HEK293 (cell line): ENCODE measurements at regions not wholly inside any gene's neighbourhood (a gene's known extent, or its start where the extent isn't known, plus 50 kb on each side); places are given as distances from the start of the nearest gene placed in this dataset.

ENCODE experiments used
- CTCF ChIA-PET: fragments of 350-600 bp; formaldehyde crosslinking; extraction: SDS; loops from one replicate; lab custom pipeline; 2021; ENCODE audit warnings: antibody characterized with exemption; lab: Yijun Ruan, JAX
- POLR2A ChIA-PET: fragments of 300-600 bp; formaldehyde crosslinking; extraction: SDS; loops from one replicate; lab custom pipeline; 2020; ENCODE audit warnings: antibody characterized with exemption, inconsistent platforms; lab: Yijun Ruan, JAX
- H3K27ac ChIP-seq: fragments of 200-500 bp; sonication (Bioruptor generic); 2 replicates; pipeline ENCODE4 v1.5.1; 2014; ENCODE audit warnings: low read depth, low read length, control low read depth, inconsistent platforms; ENCODE audit errors: extremely low read depth
- H3K36me3 ChIP-seq, 2 experiments: fragments of 200-500 bp in 1 of 2; sonication (Bioruptor generic) in 1 of 2; 1 replicate in 1 of 2; 2 replicates in 1 of 2; pipeline ENCODE4 v1.5.1; 2014 to 2017; ENCODE audit warnings: inconsistent platforms in 2 of 2, low read length in 2 of 2; ENCODE audit not compliant: control insufficient read depth in 2 of 2, insufficient read depth in 1 of 2
- H3K4me1 ChIP-seq: fragments of 200-500 bp; sonication (Bioruptor generic); 2 replicates; pipeline ENCODE4 v1.5.1; 2014; ENCODE audit warnings: mild to moderate bottlenecking, low read length, inconsistent platforms; ENCODE audit not compliant: control insufficient read depth, insufficient read depth
- H3K4me3 ChIP-seq: 2 replicates; pipeline ENCODE4 v1.5.1; 2011; ENCODE audit warnings: low read depth, mild to moderate bottlenecking, control low read depth, low read length, moderate library complexity
- H3K9me3 ChIP-seq: fragments of 200-500 bp; sonication (Bioruptor generic); 2 replicates; pipeline ENCODE4 v1.5.1; 2014; ENCODE audit warnings: low read depth, low read length, inconsistent platforms; ENCODE audit not compliant: control insufficient read depth, insufficient read depth
- EGR2 ChIP-seq: fragments of 450-650 bp; formaldehyde crosslinking; IDR thresholded peaks from 2 replicates; pipeline ENCODE4 v1.5.1; 2016; ENCODE audit warnings: low read depth, missing biosample characterization, missing genetic modification characterization
- GLI2 ChIP-seq: fragments of 450-650 bp; formaldehyde crosslinking; IDR thresholded peaks from 2 replicates; pipeline ENCODE4; 2017; ENCODE audit warnings: missing biosample characterization, missing genetic modification characterization, low read depth, borderline replicate concordance
- IKZF3 ChIP-seq: fragments of 450-650 bp; IDR thresholded peaks from 2 replicates; pipeline ENCODE4 v1.5.0; 2018; ENCODE audit warnings: missing biosample characterization, mild to moderate bottlenecking, missing genetic modification characterization, moderate library complexity
- MYNN ChIP-seq: fragments of 450-650 bp; formaldehyde crosslinking; IDR thresholded peaks from 2 replicates; pipeline ENCODE4 v1.5.1; 2016; ENCODE audit warnings: missing biosample characterization, missing genetic modification characterization, borderline replicate concordance
- ZBTB17 ChIP-seq: fragments of 450-650 bp; formaldehyde crosslinking; IDR thresholded peaks from 2 replicates; pipeline ENCODE4 v1.5.1; 2016; ENCODE audit warnings: missing biosample characterization, missing genetic modification characterization
- ZNF138 ChIP-seq: fragments of 450-650 bp; formaldehyde crosslinking; IDR thresholded peaks from 2 replicates; pipeline ENCODE4 v1.5.1; 2016; ENCODE audit warnings: missing biosample characterization, missing genetic modification characterization, borderline replicate concordance
- ZNF140 ChIP-seq: fragments of 450-650 bp; formaldehyde crosslinking; IDR thresholded peaks from 2 replicates; pipeline ENCODE4 v1.5.1; 2016; ENCODE audit warnings: missing biosample characterization, missing genetic modification characterization
- ZNF19 ChIP-seq: fragments of 450-650 bp; formaldehyde crosslinking; IDR thresholded peaks from 2 replicates; pipeline ENCODE4; 2016; ENCODE audit warnings: missing biosample characterization, missing genetic modification characterization, low read depth
- ZNF23 ChIP-seq: fragments of 450-650 bp; formaldehyde crosslinking; IDR thresholded peaks from 2 replicates; pipeline ENCODE4 v1.5.1; 2016; ENCODE audit warnings: missing biosample characterization, missing genetic modification characterization, borderline replicate concordance
- ZNF48 ChIP-seq: fragments of 450-650 bp; formaldehyde crosslinking; IDR thresholded peaks from 2 replicates; pipeline ENCODE4 v1.5.1; 2016; ENCODE audit warnings: missing biosample characterization, missing genetic modification characterization
- ZNF548 ChIP-seq: fragments of 450-650 bp; formaldehyde crosslinking; IDR thresholded peaks from 2 replicates; pipeline ENCODE4 v1.5.1; 2016; ENCODE audit warnings: missing biosample characterization, missing genetic modification characterization
- ZNF558 ChIP-seq: fragments of 450-650 bp; formaldehyde crosslinking; IDR thresholded peaks from 2 replicates; pipeline ENCODE4 v1.5.1; 2016; ENCODE audit warnings: missing biosample characterization, missing genetic modification characterization
- ZNF658 ChIP-seq: fragments of 450-650 bp; formaldehyde crosslinking; IDR thresholded peaks from 2 replicates; pipeline ENCODE4; 2016; ENCODE audit warnings: missing biosample characterization, missing genetic modification characterization
- ZNF701 ChIP-seq: fragments of 450-650 bp; formaldehyde crosslinking; IDR thresholded peaks from 2 replicates; pipeline ENCODE4 v1.5.1; 2016; ENCODE audit warnings: missing biosample characterization, missing genetic modification characterization
- ZNF837 ChIP-seq: fragments of 450-650 bp; formaldehyde crosslinking; IDR thresholded peaks from 2 replicates; pipeline ENCODE4 v1.5.1; 2016; ENCODE audit warnings: missing biosample characterization, missing genetic modification characterization
- TF ChIP-seq, protein P1 (sequence below): fragments of 450-650 bp; formaldehyde crosslinking; IDR thresholded peaks from 2 replicates; pipeline ENCODE4 v1.5.1; 2016; ENCODE audit warnings: missing biosample characterization, missing genetic modification characterization
- TF ChIP-seq, protein P2 (sequence below): fragments of 450-650 bp; formaldehyde crosslinking; IDR thresholded peaks from 2 replicates; pipeline ENCODE4 v1.5.1; 2016; ENCODE audit warnings: missing biosample characterization, missing genetic modification characterization
- TF ChIP-seq, protein P3 (sequence below): fragments of 450-650 bp; formaldehyde crosslinking; IDR thresholded peaks from 2 replicates; pipeline ENCODE4 v1.5.1; 2016; ENCODE audit warnings: missing biosample characterization, missing genetic modification characterization

DNA sequence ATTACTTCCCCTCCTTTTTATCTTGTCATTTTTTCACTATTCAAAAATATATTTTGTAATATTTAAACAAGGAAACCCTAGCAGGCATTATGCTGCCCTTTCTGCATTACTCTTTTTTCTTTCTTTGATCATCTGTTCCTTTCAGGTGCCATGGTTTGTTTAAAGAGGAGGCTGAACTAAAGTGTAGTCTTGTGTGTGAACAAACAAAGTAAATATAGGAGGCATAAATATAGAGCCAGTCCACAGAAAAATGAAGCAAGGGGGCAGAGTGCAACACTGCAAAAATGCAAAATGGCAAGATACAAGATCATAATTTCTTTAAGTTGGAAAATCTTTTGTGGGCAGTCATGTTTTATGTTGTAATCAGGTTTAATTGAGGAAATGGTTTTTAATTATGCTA lies 947.3 kb upstream of the COX7C start:
- Histone ChIP-seq H3K4me1 (no peaks in the 10 kb centered on the region), H3K27ac (no peak overlapping the region), H3K4me3 (no peak overlapping the region), H3K36me3 (peaks cover 0 to 18% of the 10 kb centered on the region in 2 experiments; a peak in 1 of 3 replicates), H3K9me3 (no peaks in the 10 kb centered on the region)
- POLR2A ChIA-PET = no interaction called here
- CTCF ChIA-PET = no interaction called here
- no peak for TF ChIP-seq ZNF701
- TF ChIP-seq ZNF140 = no peak
- TF ChIP-seq ZNF138 = no peak
- TF ChIP-seq ZBTB17 (tag by site-specific recombination) = no peak
- TF ChIP-seq GLI2 (tag by site-specific recombination) = no peak
- TF ChIP-seq, protein P1, sequence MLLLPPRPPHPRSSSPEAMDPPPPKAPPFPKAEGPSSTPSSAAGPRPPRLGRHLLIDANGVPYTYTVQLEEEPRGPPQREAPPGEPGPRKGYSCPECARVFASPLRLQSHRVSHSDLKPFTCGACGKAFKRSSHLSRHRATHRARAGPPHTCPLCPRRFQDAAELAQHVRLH (tag by site-specific recombination) = no peak
- TF ChIP-seq ZNF19 = no peak
- TF ChIP-seq, protein P2, sequence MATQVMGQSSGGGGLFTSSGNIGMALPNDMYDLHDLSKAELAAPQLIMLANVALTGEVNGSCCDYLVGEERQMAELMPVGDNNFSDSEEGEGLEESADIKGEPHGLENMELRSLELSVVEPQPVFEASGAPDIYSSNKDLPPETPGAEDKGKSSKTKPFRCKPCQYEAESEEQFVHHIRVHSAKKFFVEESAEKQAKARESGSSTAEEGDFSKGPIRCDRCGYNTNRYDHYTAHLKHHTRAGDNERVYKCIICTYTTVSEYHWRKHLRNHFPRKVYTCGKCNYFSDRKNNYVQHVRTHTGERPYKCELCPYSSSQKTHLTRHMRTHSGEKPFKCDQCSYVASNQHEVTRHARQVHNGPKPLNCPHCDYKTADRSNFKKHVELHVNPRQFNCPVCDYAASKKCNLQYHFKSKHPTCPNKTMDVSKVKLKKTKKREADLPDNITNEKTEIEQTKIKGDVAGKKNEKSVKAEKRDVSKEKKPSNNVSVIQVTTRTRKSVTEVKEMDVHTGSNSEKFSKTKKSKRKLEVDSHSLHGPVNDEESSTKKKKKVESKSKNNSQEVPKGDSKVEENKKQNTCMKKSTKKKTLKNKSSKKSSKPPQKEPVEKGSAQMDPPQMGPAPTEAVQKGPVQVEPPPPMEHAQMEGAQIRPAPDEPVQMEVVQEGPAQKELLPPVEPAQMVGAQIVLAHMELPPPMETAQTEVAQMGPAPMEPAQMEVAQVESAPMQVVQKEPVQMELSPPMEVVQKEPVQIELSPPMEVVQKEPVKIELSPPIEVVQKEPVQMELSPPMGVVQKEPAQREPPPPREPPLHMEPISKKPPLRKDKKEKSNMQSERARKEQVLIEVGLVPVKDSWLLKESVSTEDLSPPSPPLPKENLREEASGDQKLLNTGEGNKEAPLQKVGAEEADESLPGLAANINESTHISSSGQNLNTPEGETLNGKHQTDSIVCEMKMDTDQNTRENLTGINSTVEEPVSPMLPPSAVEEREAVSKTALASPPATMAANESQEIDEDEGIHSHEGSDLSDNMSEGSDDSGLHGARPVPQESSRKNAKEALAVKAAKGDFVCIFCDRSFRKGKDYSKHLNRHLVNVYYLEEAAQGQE = no peak
- no peak for TF ChIP-seq ZNF837
- TF ChIP-seq MYNN = no peak
- TF ChIP-seq, protein P3, sequence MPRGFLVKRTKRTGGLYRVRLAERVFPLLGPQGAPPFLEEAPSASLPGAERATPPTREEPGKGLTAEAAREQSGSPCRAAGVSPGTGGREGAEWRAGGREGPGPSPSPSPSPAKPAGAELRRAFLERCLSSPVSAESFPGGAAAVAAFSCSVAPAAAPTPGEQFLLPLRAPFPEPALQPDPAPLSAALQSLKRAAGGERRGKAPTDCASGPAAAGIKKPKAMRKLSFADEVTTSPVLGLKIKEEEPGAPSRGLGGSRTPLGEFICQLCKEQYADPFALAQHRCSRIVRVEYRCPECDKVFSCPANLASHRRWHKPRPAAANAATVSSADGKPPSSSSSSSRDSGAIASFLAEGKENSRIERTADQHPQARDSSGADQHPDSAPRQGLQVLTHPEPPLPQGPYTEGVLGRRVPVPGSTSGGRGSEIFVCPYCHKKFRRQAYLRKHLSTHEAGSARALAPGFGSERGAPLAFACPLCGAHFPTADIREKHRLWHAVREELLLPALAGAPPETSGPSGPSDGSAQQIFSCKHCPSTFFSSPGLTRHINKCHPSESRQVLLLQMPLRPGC (tag by site-specific recombination) = no peak
- TF ChIP-seq ZNF48 (tag by site-specific recombination) = no peak
- no peak for TF ChIP-seq ZNF23 (tag by site-specific recombination)

DNA sequence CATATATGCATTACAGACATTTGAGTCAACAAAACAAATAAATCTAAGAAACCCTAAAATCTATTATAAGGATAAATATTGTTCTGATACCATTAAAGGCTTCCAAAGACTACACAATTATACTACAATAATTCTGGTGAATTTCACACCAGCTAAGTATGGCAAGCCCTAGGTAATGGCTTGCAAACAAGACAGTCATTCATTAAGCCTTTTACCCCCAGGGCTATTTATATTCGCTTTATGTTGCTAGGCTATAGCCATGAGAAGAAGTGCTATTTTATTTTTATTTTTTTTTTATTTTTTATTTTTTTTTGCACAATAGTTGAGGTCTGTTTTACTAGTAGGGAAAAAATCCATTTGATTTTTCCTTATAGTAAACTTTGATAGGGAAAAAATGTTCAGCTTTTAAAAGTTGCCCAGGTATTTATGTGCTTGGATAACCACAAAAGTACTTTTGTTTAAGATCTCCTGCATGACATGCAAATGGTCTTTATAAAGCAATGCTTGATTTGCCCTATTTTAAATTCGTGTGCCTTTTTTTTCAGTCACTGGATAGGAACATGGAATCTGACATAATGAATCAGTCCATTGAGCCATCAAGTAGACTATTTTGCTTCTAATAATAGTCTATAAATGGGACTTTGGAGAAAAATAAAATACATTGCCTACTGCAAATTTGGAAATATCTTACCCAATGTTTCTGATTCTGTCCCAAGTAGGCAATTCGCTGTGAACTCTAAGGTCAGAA lies 946.3 kb upstream of the COX7C start:
- Histone ChIP-seq H3K27ac (no peak overlapping the region), H3K4me3 (no peak overlapping the region), H3K36me3 (peaks cover 0 to 9% of the 10 kb centered on the region in 2 experiments; a peak in 1 of 3 replicates), H3K4me1 (no peaks in the 10 kb centered on the region), H3K9me3 (no peaks in the 10 kb centered on the region)
- ChIA-PET CTCF (no interaction called here), POLR2A (no interaction called here)
- TF ChIP-seq ZNF548 (no peak), ZNF658 (tag by site-specific recombination) (no peak)

DNA sequence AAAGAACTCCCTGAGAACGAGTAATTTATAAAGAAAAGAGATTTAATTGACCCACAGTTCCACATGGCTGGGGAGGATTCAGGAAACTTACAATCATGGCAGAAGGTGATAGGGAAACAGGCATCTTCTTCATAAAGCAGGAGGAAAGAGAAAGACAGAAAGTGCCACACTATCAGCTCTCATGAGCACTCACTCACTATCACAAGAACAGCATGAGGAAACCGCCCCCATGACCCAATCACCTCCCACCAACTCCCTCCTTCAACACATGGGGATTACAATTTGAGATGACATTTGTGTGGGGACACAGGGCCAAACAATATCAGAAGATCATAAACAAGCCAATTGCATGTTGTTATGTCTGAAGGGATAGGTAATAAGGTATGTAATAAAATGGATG lies 935.9 kb upstream of the COX7C start:
- H3K36me3 ChIP-seq = no peaks in the 10 kb centered on the region
- H3K27ac ChIP-seq = no peak overlapping the region
- no peak for TF ChIP-seq IKZF3
- no peak for TF ChIP-seq ZNF558 (tag by site-specific recombination)
- 0 out of 2 replicates have a peak, but pooled peaks have one; percentile 10 for TF ChIP-seq EGR2 (tag by site-specific recombination)
- TF ChIP-seq, all 188 proteins: peak for 1
- H3K9me3 ChIP-seq = no peaks in the 10 kb centered on the region
- no peak overlapping the region for H3K4me3 ChIP-seq
- POLR2A ChIA-PET = no interaction called here
- no peaks in the 10 kb centered on the region for H3K4me1 ChIP-seq
- CTCF ChIA-PET = no interaction called here
